ENCODE measurements at regions not wholly inside any gene's neighbourhood (a gene's known extent, or its start where the extent isn't known, plus 50 kb on each side); places are given as distances from the start of the nearest gene placed in this dataset.

DNA sequence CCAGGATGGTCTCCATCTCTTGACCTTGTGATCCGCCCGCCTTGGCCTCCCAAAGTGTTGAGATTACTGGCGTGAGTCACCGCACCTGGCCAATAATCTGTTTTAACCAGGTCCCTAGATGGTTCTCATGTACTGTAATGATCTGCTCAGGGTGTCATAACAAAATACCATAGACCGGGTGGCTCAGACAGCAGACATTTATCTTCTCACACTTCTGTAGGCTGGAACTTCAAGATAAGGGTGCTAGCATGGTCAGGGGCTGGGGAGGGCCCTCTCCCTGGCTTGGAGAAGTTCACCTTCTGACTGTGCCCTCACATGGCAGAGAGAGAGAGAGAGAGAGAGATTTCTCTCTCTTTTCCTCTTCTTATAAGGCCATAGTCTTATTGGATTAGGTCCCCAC lies 279.4 kb upstream of the LYZL1 start (continued):
- TF ChIP-seq TOE1 (IDR thresholded peaks at IDR 0.05; ENCODE audit: borderline replicate concordance) = peak; percentile 54; the same call in 1 of the 2 replicates
- no peak for TF ChIP-seq TOE1 (CRISPR knock-in tag; IDR thresholded peaks at IDR 0.05; ENCODE audit: borderline replicate concordance, low read depth)
- TF ChIP-seq, protein P1, sequence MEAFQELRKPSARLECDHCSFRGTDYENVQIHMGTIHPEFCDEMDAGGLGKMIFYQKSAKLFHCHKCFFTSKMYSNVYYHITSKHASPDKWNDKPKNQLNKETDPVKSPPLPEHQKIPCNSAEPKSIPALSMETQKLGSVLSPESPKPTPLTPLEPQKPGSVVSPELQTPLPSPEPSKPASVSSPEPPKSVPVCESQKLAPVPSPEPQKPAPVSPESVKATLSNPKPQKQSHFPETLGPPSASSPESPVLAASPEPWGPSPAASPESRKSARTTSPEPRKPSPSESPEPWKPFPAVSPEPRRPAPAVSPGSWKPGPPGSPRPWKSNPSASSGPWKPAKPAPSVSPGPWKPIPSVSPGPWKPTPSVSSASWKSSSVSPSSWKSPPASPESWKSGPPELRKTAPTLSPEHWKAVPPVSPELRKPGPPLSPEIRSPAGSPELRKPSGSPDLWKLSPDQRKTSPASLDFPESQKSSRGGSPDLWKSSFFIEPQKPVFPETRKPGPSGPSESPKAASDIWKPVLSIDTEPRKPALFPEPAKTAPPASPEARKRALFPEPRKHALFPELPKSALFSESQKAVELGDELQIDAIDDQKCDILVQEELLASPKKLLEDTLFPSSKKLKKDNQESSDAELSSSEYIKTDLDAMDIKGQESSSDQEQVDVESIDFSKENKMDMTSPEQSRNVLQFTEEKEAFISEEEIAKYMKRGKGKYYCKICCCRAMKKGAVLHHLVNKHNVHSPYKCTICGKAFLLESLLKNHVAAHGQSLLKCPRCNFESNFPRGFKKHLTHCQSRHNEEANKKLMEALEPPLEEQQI (IDR thresholded peaks at IDR 0.05) = peak; percentile 91; the same call in 1 of the 2 replicates
- TF ChIP-seq CCAR2 (IDR thresholded peaks at IDR 0.05; ENCODE audit: low read depth, low read length) = no peak
- peak; percentile 97 for TF ChIP-seq EP300 (IDR thresholded peaks at IDR 0.05; ENCODE audit: low read length)

DNA sequence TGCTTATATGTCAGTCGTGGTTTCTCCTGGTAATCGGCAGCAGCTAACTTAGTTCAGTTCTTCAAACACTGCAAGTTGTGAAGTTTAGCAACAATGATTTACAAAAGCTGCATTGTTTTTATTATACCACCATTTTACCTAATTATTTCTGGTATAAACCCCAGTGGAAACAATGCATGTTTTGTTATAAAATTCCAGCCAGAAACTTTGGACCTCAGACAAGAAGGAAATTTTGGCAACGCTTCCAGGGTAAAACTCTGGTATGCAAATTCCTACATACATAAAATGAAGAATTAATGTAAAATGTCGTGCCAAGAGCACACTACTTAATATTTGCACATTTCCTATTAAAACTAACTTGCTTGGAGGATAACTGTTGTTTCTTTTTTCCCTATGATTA lies 277.4 kb upstream of the LYZL1 start:
- intact Hi-C loops (cut with micrococcal nuclease) = no loop called here
- ATAC-seq (no peak), FAIRE-seq (no peak), DNase-seq (ENCODE audit: extremely low read depth in 1 of 4, low spot score in 3 of 4) (no peak)
- peaks cover 13 to 19% of the 10 kb centered on the region in 2 experiments; a peak in 4 of 5 replicates for H3K4me1 ChIP-seq (replicated peaks in 1 of 2; ENCODE audit: control insufficient read depth in 2 of 2, insufficient read depth in 2 of 2, low read length in 2 of 2)
- H3K27ac ChIP-seq (ENCODE audit: extremely low read depth, low read depth, low read length) = no peak overlapping the region
- BruUV-seq (replicated peaks) = no TSS peak
- ChIA-PET CTCF (ENCODE audit: low intra/inter-chr PET ratio) (no interaction called here), POLR2A (interaction anchor here (0.6 kb wide), 1 partner anchor 16 kb away, joined by 4 read pairs; no protein-coding TSS in a partner anchor)
- H3K9me3 ChIP-seq (replicated peaks; ENCODE audit: control insufficient read depth, insufficient read depth, low read depth, low read length) = no peaks in the 10 kb centered on the region
- H3K4me2 ChIP-seq (ENCODE audit: insufficient read depth, low read length) = no peak overlapping the region
- H3K79me2 ChIP-seq (ENCODE audit: control insufficient read depth, insufficient read depth, low read length) = no peaks in the 10 kb centered on the region
- H3K36me3 ChIP-seq (ENCODE audit: control insufficient read depth, insufficient read depth, low read length) = no peaks in the 10 kb centered on the region
- no peak overlapping the region for H3K4me3 ChIP-seq
- no peaks in the 10 kb centered on the region; a peak in 1 of 5 replicates for H3K27me3 ChIP-seq (ENCODE audit: control insufficient read depth in 2 of 2, insufficient read depth in 2 of 2, low read length in 2 of 2)
- no peak overlapping the region for H2AFZ ChIP-seq (ENCODE audit: low read depth, low read length)
- in situ Hi-C loops (cut with MboI) = no loop called here
- no peak overlapping the region for H3K9ac ChIP-seq (ENCODE audit: insufficient read depth in 1 of 2, low read depth in 2 of 2, low read length in 2 of 2)
- H3K9me1 ChIP-seq (ENCODE audit: control insufficient read depth, insufficient read depth, low read length) = no peaks in the 10 kb centered on the region
- no peaks in the 10 kb centered on the region for H4K20me1 ChIP-seq (replicated peaks; ENCODE audit: control insufficient read depth, insufficient read depth, low read length)
- 33% methylated on average over 4 of the region's 4 CpGs for WGBS (ENCODE audit: insufficient coverage, low coverage, missing lambda C conversion rate)
- TF ChIP-seq ZFP36 (IDR thresholded peaks at IDR 0.05; ENCODE audit: low read depth, low read length, partially characterized antibody) (no peak), RBM17 (IDR thresholded peaks at IDR 0.05; ENCODE audit: borderline replicate concordance, low read depth, low read length) (no peak), ZNF3 (CRISPR knock-in tag; IDR thresholded peaks at IDR 0.05) (no peak), ZFP1 (CRISPR knock-in tag; IDR thresholded peaks at IDR 0.05) (no peak), SMARCC2 (IDR thresholded peaks at IDR 0.05; ENCODE audit: low read depth) (no peak), POLR2B (IDR thresholded peaks at IDR 0.05; ENCODE audit: low read depth, partially characterized antibody) (no peak), KHSRP (IDR thresholded peaks at IDR 0.05) (no peak)
- TF ChIP-seq, protein P2, sequence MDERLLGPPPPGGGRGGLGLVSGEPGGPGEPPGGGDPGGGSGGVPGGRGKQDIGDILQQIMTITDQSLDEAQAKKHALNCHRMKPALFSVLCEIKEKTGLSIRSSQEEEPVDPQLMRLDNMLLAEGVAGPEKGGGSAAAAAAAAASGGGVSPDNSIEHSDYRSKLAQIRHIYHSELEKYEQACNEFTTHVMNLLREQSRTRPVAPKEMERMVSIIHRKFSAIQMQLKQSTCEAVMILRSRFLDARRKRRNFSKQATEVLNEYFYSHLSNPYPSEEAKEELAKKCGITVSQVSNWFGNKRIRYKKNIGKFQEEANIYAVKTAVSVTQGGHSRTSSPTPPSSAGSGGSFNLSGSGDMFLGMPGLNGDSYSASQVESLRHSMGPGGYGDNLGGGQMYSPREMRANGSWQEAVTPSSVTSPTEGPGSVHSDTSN (CRISPR knock-in tag; IDR thresholded peaks at IDR 0.05; ENCODE audit: low read depth) = no peak
- TF ChIP-seq, protein P2 (tag; conservative IDR thresholded peaks at IDR 0.05; ENCODE audit: low read depth) = no peak
- TF ChIP-seq, protein P3, sequence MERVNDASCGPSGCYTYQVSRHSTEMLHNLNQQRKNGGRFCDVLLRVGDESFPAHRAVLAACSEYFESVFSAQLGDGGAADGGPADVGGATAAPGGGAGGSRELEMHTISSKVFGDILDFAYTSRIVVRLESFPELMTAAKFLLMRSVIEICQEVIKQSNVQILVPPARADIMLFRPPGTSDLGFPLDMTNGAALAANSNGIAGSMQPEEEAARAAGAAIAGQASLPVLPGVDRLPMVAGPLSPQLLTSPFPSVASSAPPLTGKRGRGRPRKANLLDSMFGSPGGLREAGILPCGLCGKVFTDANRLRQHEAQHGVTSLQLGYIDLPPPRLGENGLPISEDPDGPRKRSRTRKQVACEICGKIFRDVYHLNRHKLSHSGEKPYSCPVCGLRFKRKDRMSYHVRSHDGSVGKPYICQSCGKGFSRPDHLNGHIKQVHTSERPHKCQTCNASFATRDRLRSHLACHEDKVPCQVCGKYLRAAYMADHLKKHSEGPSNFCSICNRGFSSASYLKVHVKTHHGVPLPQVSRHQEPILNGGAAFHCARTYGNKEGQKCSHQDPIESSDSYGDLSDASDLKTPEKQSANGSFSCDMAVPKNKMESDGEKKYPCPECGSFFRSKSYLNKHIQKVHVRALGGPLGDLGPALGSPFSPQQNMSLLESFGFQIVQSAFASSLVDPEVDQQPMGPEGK (CRISPR knock-in tag; IDR thresholded peaks at IDR 0.05; ENCODE audit: borderline replicate concordance) = no peak
